ENCODE measurements at regions not wholly inside any gene's neighbourhood (a gene's known extent, or its start where the extent isn't known, plus 50 kb on each side); places are given as distances from the start of the nearest gene placed in this dataset.
"Not testable (repeated sequence)": the region's sequence is repeated elsewhere in the genome, so short reads cannot be mapped to it uniquely, and the experiment has no call there.

- DNase-seq (ENCODE audit: low spot score), result no peak
- intact Hi-C loops (cut with DNase I), result no loop called here
Observed at GRCh38 chr14:22289570-22289969, 299.5 kb downstream of the DAD1 start.

- intact Hi-C loops (cut with DNase I), result no loop called here
- no peak for DNase-seq (ENCODE audit: low spot score)
Observed at GRCh38 chr14:22285991-22286390, 303.0 kb downstream of the DAD1 start.

GRCh38 chr14:22282949-22283348 lies 306.1 kb downstream of the DAD1 start:
- no peak for DNase-seq (ENCODE audit: low spot score)
- intact Hi-C loops (cut with DNase I), result no loop called here

- intact Hi-C loops (cut with DNase I), result no loop called here
- no peak for DNase-seq (ENCODE audit: low spot score)
Observed at GRCh38 chr14:22282417-22282816, 306.6 kb downstream of the DAD1 start.

GRCh38 chr14:22281447-22281874 lies 307.6 kb downstream of the DAD1 start:
- DNase-seq (ENCODE audit: low spot score); intact Hi-C loops (cut with DNase I): not testable (repeated sequence)

GRCh38 chr14:22280497-22281316 lies 308.3 kb downstream of the DAD1 start:
- intact Hi-C loops (cut with DNase I), result no loop called here
- DNase-seq (ENCODE audit: low spot score), result no peak

- no peak for DNase-seq (ENCODE audit: low spot score)
- intact Hi-C loops (cut with DNase I), result no loop called here
Observed at GRCh38 chr14:22276913-22277816, 311.9 kb downstream of the DAD1 start.

- intact Hi-C loops (cut with DNase I), result no loop called here
- no peak for DNase-seq (ENCODE audit: low spot score)
Observed at GRCh38 chr14:22271838-22272799, 316.9 kb downstream of the DAD1 start.

- no peak for DNase-seq (ENCODE audit: low spot score)
- intact Hi-C loops (cut with DNase I), result no loop called here
Observed at GRCh38 chr14:22268875-22269274, 320.1 kb downstream of the DAD1 start.

GRCh38 chr14:22266683-22267082 lies 322.3 kb downstream of the DAD1 start:
- intact Hi-C loops (cut with DNase I), result no loop called here
- DNase-seq (ENCODE audit: low spot score), result no peak

GRCh38 chr14:22266142-22266442 lies 322.9 kb downstream of the DAD1 start:
- intact Hi-C loops (cut with DNase I), result no loop called here
- DNase-seq (ENCODE audit: low spot score), result no peak

GRCh38 chr14:22265319-22266141 lies 323.5 kb downstream of the DAD1 start:
- no peak for DNase-seq (ENCODE audit: low spot score)
- intact Hi-C loops (cut with DNase I), result no loop called here

- intact Hi-C loops (cut with DNase I), result no loop called here
- DNase-seq (ENCODE audit: low spot score), result no peak
Observed at GRCh38 chr14:22264759-22265158, 324.3 kb downstream of the DAD1 start.

- no peak for DNase-seq (ENCODE audit: low spot score)
- intact Hi-C loops (cut with DNase I), result no loop called here
Observed at GRCh38 chr14:22263961-22264360, 325.1 kb downstream of the DAD1 start.

GRCh38 chr14:22262881-22263280 lies 326.1 kb downstream of the DAD1 start:
- DNase-seq (ENCODE audit: low spot score), result no peak
- intact Hi-C loops (cut with DNase I), result no loop called here

GRCh38 chr14:22255017-22255950 lies 333.7 kb downstream of the DAD1 start:
- DNase-seq (ENCODE audit: low spot score), result no peak
- intact Hi-C loops (cut with DNase I), result no loop called here

- intact Hi-C loops (cut with DNase I), result no loop called here
- no peak for DNase-seq (ENCODE audit: low spot score)
Observed at GRCh38 chr14:22252686-22253085, 336.3 kb downstream of the DAD1 start.

GRCh38 chr14:22251090-22251489 lies 337.9 kb downstream of the DAD1 start:
- intact Hi-C loops (cut with DNase I), result no loop called here
- DNase-seq (ENCODE audit: low spot score), result no peak
